Ovary (tissue), 3 donors: ENCODE measurements at regions not wholly inside any gene's neighbourhood (a gene's known extent, or its start where the extent isn't known, plus 50 kb on each side); places are given as distances from the start of the nearest gene placed in this dataset.

ENCODE experiments used
- CTCF ChIP-seq, 3 donors: fragments of 450-650 bp in 2 of 3; fragments of 200-600 bp in 1 of 3; IDR thresholded peaks; one replicate each; pipeline versions ENCODE4 v1.5.1 to v1.8.0; 2016 to 2022; ENCODE audit warnings: antibody characterized with exemption in 3 of 3, mild to moderate bottlenecking in 1 of 3
- POLR2A ChIP-seq: fragments of 450-650 bp; IDR thresholded peaks from one replicate; pipeline ENCODE4 v1.6.1; 2017; ENCODE audit warnings: antibody characterized with exemption, mild to moderate bottlenecking, moderate library complexity
- donor health status: DM: no; HTN: no; CAD: no.

- no peak for TF ChIP-seq CTCF (IDR thresholded peaks at IDR 0.05)
- no peak for TF ChIP-seq POLR2A
Observed at GRCh38 chr14:87575378-87575777, 417.6 kb downstream of the GALC start.
